ENCODE measurements at regions not wholly inside any gene's neighbourhood (a gene's known extent, or its start where the extent isn't known, plus 50 kb on each side); places are given as distances from the start of the nearest gene placed in this dataset.

DNA sequence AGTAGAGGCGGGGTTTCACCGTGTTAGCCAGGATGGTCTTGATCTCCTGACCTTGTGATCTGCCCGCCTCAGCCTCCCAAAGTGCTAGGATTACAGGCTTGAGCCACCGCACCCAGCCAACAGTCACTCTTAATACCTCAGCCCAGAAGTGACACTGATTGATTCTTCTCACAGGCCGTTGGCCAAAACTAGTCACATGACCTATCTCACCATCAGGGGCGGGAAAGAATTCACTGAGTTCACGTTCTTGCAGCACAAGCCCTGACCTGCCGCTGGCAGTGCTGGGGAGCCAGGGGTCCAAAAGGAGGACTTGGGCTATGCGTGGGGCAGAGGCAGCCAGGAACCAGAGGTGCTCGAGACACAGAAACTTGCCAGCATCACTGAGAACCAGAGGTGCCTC is 55.0 kb upstream of the CPLX2 start:
- peaks cover 2% of the 10 kb centered on the region for H3K4me1 Mint-ChIP-seq (ENCODE audit: low read depth)
- H3K27ac Mint-ChIP-seq: no peak overlapping the region
- no peaks in the 10 kb centered on the region for H3K9me3 Mint-ChIP-seq
- no peak overlapping the region for H3K4me3 Mint-ChIP-seq
- peaks cover 12% of the 10 kb centered on the region for H3K27me3 Mint-ChIP-seq
- H3K36me3 Mint-ChIP-seq (ENCODE audit: low read depth): no peaks in the 10 kb centered on the region

DNA sequence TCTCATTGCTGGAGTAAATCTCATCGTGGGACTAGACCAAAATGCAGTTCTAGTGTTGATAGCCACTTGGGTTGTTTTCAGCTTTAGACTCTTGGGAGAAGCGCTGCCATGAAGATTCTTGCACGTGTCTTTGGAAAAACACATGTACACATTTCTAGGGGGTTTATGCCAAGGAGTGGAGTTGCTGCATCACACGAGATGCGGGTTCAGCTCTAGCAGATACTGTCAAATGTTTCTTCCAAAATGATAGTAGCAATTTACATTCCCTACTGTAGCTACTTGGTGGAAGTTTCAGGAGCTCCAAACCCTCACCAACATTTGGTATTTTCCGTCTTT is 52.3 kb upstream of the CPLX2 start:
- Mint-ChIP-seq H3K4me1 (ENCODE audit: low read depth) (peaks cover 15% of the 10 kb centered on the region), H3K27ac (no peak overlapping the region), H3K9me3 (no peaks in the 10 kb centered on the region)

DNA sequence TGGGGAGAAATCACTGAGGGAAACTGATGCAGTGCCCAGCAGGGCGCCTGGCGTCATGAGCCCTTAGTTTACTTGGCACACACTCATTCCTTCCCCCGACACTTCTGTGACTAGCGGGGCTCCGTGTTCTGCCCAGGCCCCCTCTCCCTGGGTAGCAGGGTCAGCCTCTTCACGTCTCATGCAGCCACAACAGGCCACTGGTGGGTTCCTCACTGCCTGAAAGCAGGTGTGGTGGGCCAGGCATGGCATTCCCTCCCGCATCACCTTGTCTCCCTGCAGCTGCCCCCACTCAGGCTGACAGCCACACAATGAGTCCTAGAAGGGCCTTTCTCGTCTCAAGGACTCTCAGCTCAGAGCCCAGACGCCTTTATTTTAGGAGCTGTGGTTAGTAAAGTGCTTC is 51.1 kb upstream of the CPLX2 start:
- Mint-ChIP-seq H3K4me1 (ENCODE audit: low read depth) (peaks cover 15% of the 10 kb centered on the region), H3K27ac (no peak overlapping the region), H3K9me3 (no peaks in the 10 kb centered on the region), H3K36me3 (ENCODE audit: low read depth) (no peaks in the 10 kb centered on the region), H3K4me3 (no peak overlapping the region), H3K27me3 (peaks cover 13% of the 10 kb centered on the region)

More for the DNA sequence above, 52.3 kb upstream of the CPLX2 start:
- no peaks in the 10 kb centered on the region for H3K36me3 Mint-ChIP-seq (ENCODE audit: low read depth)
- H3K27me3 Mint-ChIP-seq: peaks cover 13% of the 10 kb centered on the region
- H3K4me3 Mint-ChIP-seq: no peak overlapping the region

Data from stimulated activated naive CD8-positive, alpha-beta T cell treated with anti-CD3 and anti-CD28 coated beads, Interleukin-15, Interleukin-2, amounts not matched to agents 100 ng/mL and 50 ng/mL, for 24 hours (primary cell).